Stomach (tissue), 4 donors: ENCODE measurements at regions not wholly inside any gene's neighbourhood (a gene's known extent, or its start where the extent isn't known, plus 50 kb on each side); places are given as distances from the start of the nearest gene placed in this dataset.

Experiments used
- POLR2A ChIP-seq, 4 donors: fragments of 450-650 bp; IDR thresholded peaks; one replicate each; pipeline ENCODE4 v1.6.1; 2016; ENCODE audit warnings: antibody characterized with exemption in 4 of 4, control low read depth in 2 of 4, mild to moderate bottlenecking in 1 of 4, moderate library complexity in 1 of 4
- POLR2AphosphoS5 ChIP-seq, 3 donors: sonication (generic); formaldehyde crosslinking; IDR thresholded peaks; one replicate each; pipeline ENCODE4 v1.6.1; 2016; ENCODE audit warnings: antibody characterized with exemption in 3 of 3

DNA sequence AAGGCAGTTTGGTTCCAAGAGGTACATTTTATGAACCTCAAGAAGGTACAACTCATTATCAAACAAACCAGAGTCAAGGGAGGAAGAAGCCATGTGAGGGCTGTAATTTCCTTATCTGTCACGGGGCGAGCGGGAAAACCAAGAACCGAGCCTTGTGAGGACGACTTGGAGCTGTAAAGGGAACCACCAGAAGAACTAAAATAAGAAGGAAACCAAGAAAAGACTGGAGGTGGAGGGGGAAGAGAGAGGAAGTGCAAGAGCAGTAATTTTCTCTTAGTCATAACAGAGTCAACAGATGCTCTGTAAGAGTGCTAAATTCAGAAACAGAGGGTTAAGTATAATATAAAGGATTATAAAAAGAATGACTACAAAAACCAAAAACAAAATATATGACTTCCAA, 127.1 kb downstream of the DIRAS2 start:
- TF ChIP-seq POLR2AphosphoS5 (IDR thresholded peaks at IDR 0.05) (no peak), POLR2A (IDR thresholded peaks at IDR 0.05) (no peak)
